Neural cell (in vitro differentiated cells): ENCODE measurements at regions not wholly inside any gene's neighbourhood (a gene's known extent, or its start where the extent isn't known, plus 50 kb on each side); places are given as distances from the start of the nearest gene placed in this dataset.

Experiments
- H2AFZ ChIP-seq: fragments of 200-600, 300-800 bp; sonication (generic), shearing (Covaris generic); 2 replicates; pipeline ENCODE4 v1.6.0; 2014; ENCODE audit warnings: low read depth, mild to moderate bottlenecking, antibody characterized with exemption, low read length, moderate library complexity
- H3F3A ChIP-seq: fragments of 200-600 bp; shearing (Covaris generic); 2 replicates; pipeline ENCODE4 v1.6.1; 2016; ENCODE audit warnings: mild to moderate bottlenecking, moderate library complexity, mixed read lengths, antibody characterized with exemption, low read length; ENCODE audit not compliant: insufficient read depth, poor library complexity, severe bottlenecking
- H3K27ac ChIP-seq: fragments of 200-600, 300-800 bp; sonication (generic), shearing (Covaris generic); 2 replicates; pipeline ENCODE4 v1.5.1; 2014; ENCODE audit warnings: mild to moderate bottlenecking, low read length, moderate library complexity
- H3K27me3 ChIP-seq: fragments of 300-800, 200-600 bp; sonication (generic), shearing (Covaris generic); 2 replicates; pipeline ENCODE4 v1.6.0; 2014; ENCODE audit warnings: mild to moderate bottlenecking, low read depth, low read length, moderate library complexity; ENCODE audit not compliant: insufficient read depth
- H3K36me3 ChIP-seq: fragments of 300-800, 200-600 bp; sonication (generic), shearing (Covaris generic); 2 replicates; pipeline ENCODE4 v1.5.1; 2014; ENCODE audit warnings: mild to moderate bottlenecking, antibody characterized with exemption, low read length, moderate library complexity; ENCODE audit not compliant: insufficient read depth
- H3K4me2 ChIP-seq: fragments of 300-800, 200-600 bp; sonication (generic), shearing (Covaris generic); 2 replicates; pipeline ENCODE4 v1.6.0; 2014; ENCODE audit warnings: mild to moderate bottlenecking, low read length
- H3K4me3 ChIP-seq: fragments of 300-800, 200-600 bp; sonication (generic), shearing (Covaris generic); 2 replicates; pipeline ENCODE4 v1.5.1; 2014; ENCODE audit warnings: mild to moderate bottlenecking, low read length, moderate library complexity
- H3K79me2 ChIP-seq: fragments of 200-600 bp; shearing (Covaris generic); replicated peaks from 2 replicates; pipeline ENCODE4 v1.6.0; 2014; ENCODE audit warnings: mild to moderate bottlenecking, low read length, moderate library complexity; ENCODE audit not compliant: insufficient read depth
- H3K9ac ChIP-seq: fragments of 300-800, 200-600 bp; sonication (generic), shearing (Covaris generic); 2 replicates; pipeline ENCODE4 v1.6.1; 2016; ENCODE audit warnings: mild to moderate bottlenecking, low read length, mixed read lengths
- H3K9me2 ChIP-seq: fragments of 200-600 bp; shearing (Covaris generic); 2 replicates; pipeline ENCODE4 v1.6.1; 2016; ENCODE audit warnings: mild to moderate bottlenecking, low read length, mixed read lengths; ENCODE audit not compliant: insufficient read depth
- H3K9me3 ChIP-seq: fragments of 200-600, 300-800 bp; sonication (generic), shearing (Covaris generic); 2 replicates; pipeline ENCODE4 v1.6.1; 2016; ENCODE audit warnings: mild to moderate bottlenecking, mixed run types, low read length, moderate library complexity, mixed read lengths
- H4K20me1 ChIP-seq: fragments of 200-600 bp; shearing (Covaris generic); 2 replicates; pipeline ENCODE4 v1.6.1; 2016; ENCODE audit warnings: mild to moderate bottlenecking, mixed run types; ENCODE audit not compliant: insufficient read depth
- CTCF ChIP-seq: fragments of 450-650 bp; IDR thresholded peaks from 2 replicates; pipeline ENCODE4 v1.5.1; 2014; ENCODE audit warnings: antibody characterized with exemption, mild to moderate bottlenecking, moderate library complexity; ENCODE audit not compliant: poor library complexity, severe bottlenecking
- EP300 ChIP-seq: fragments of 450-650 bp; conservative IDR thresholded peaks from 2 replicates; pipeline ENCODE4 v1.6.1; 2014; ENCODE audit warnings: antibody characterized with exemption, mild to moderate bottlenecking, moderate library complexity; ENCODE audit not compliant: poor library complexity, severe bottlenecking
- EZH2 ChIP-seq: fragments of 200-600, 300-800 bp; shearing (Covaris generic), sonication (generic); IDR thresholded peaks from 2 replicates; pipeline ENCODE4 v1.6.1; 2014; ENCODE audit warnings: antibody characterized with exemption, low read length, borderline replicate concordance, mild to moderate bottlenecking; ENCODE audit not compliant: insufficient read depth, poor library complexity, severe bottlenecking
- MXI1 ChIP-seq: fragments of 450-650 bp; conservative IDR thresholded peaks from 2 replicates; pipeline ENCODE4 v1.6.1; 2014; ENCODE audit warnings: antibody characterized with exemption, mild to moderate bottlenecking; ENCODE audit not compliant: poor library complexity, severe bottlenecking
- POLR2AphosphoS5 ChIP-seq: IDR thresholded peaks from 2 replicates; pipeline ENCODE4 v1.6.1; 2012
- RAD21 ChIP-seq: fragments of 450-650 bp; conservative IDR thresholded peaks from 2 replicates; pipeline ENCODE4 v1.6.1; 2014; ENCODE audit warnings: antibody characterized with exemption, mild to moderate bottlenecking, moderate library complexity
- REST ChIP-seq: IDR thresholded peaks from 2 replicates; pipeline ENCODE4 v1.6.1; 2012; ENCODE audit warnings: borderline replicate concordance
- SMC3 ChIP-seq: fragments of 450-650 bp; conservative IDR thresholded peaks from 2 replicates; pipeline ENCODE4 v1.6.1; 2014; ENCODE audit warnings: antibody characterized with exemption, mild to moderate bottlenecking, moderate library complexity; ENCODE audit not compliant: poor library complexity
- TAF1 ChIP-seq: IDR thresholded peaks from 2 replicates; pipeline ENCODE4 v1.6.1; 2012; ENCODE audit warnings: low read depth

- Histone ChIP-seq H3K9me2 (no peaks in the 10 kb centered on the region), H3K79me2 (no peaks in the 10 kb centered on the region), H3F3A (no peaks in the 10 kb centered on the region), H3K27me3 (no peaks in the 10 kb centered on the region), H3K9ac (no peak overlapping the region), H2AFZ (no peak overlapping the region), H4K20me1 (no peaks in the 10 kb centered on the region), H3K36me3 (no peaks in the 10 kb centered on the region), H3K9me3 (no peaks in the 10 kb centered on the region), H3K4me3 (no peak overlapping the region), H3K27ac (no peak overlapping the region), H3K4me2 (no peak overlapping the region)
- TF ChIP-seq EZH2 (no peak), REST (no peak)
Measured at GRCh38 chr6:137697267-137697938, 169.7 kb upstream of the TNFAIP3 start.

GRCh38 chr6:137698636-137699030 is 168.4 kb upstream of the TNFAIP3 start:
- H3K9me2 ChIP-seq = no peaks in the 10 kb centered on the region
- no peak overlapping the region for H3K27ac ChIP-seq
- H3K36me3 ChIP-seq = no peaks in the 10 kb centered on the region
- H3K9me3 ChIP-seq = no peaks in the 10 kb centered on the region
- no peak overlapping the region for H2AFZ ChIP-seq
- no peak overlapping the region for H3K4me2 ChIP-seq
- no peak overlapping the region for H3K4me3 ChIP-seq
- no peaks in the 10 kb centered on the region for H3K79me2 ChIP-seq
- no peaks in the 10 kb centered on the region for H3F3A ChIP-seq
- H4K20me1 ChIP-seq = no peaks in the 10 kb centered on the region
- TF ChIP-seq RAD21 (no peak), TAF1 (no peak), SMC3 (no peak), CTCF (no peak), MXI1 (no peak), POLR2AphosphoS5 (no peak)
- no peaks in the 10 kb centered on the region for H3K27me3 ChIP-seq
- H3K9ac ChIP-seq = no peak overlapping the region

- no peaks in the 10 kb centered on the region for H3K36me3 ChIP-seq
- H3K27me3 ChIP-seq = no peaks in the 10 kb centered on the region
- H3K4me2 ChIP-seq = no peak overlapping the region
- H4K20me1 ChIP-seq = no peaks in the 10 kb centered on the region
- no peak overlapping the region for H3K27ac ChIP-seq
- H3K9me3 ChIP-seq = no peaks in the 10 kb centered on the region
- TF ChIP-seq POLR2AphosphoS5 = no peak
- no peak for TF ChIP-seq RAD21
- no peak for TF ChIP-seq EZH2
- TF ChIP-seq REST = no peak
- no peak for TF ChIP-seq CTCF
- TF ChIP-seq EP300 = no peak
- TF ChIP-seq TAF1 = no peak
- no peak for TF ChIP-seq SMC3
- TF ChIP-seq MXI1 = no peak
- no peaks in the 10 kb centered on the region for H3K79me2 ChIP-seq
- H3F3A ChIP-seq = no peaks in the 10 kb centered on the region
- no peaks in the 10 kb centered on the region for H3K9me2 ChIP-seq
- H3K4me3 ChIP-seq = no peak overlapping the region
- no peak overlapping the region for H3K9ac ChIP-seq
- H2AFZ ChIP-seq = no peak overlapping the region
Measured at GRCh38 chr6:137699031-137699683, 167.9 kb upstream of the TNFAIP3 start.
